ENCODE measurements at regions not wholly inside any gene's neighbourhood (a gene's known extent, or its start where the extent isn't known, plus 50 kb on each side); places are given as distances from the start of the nearest gene placed in this dataset.

DNA sequence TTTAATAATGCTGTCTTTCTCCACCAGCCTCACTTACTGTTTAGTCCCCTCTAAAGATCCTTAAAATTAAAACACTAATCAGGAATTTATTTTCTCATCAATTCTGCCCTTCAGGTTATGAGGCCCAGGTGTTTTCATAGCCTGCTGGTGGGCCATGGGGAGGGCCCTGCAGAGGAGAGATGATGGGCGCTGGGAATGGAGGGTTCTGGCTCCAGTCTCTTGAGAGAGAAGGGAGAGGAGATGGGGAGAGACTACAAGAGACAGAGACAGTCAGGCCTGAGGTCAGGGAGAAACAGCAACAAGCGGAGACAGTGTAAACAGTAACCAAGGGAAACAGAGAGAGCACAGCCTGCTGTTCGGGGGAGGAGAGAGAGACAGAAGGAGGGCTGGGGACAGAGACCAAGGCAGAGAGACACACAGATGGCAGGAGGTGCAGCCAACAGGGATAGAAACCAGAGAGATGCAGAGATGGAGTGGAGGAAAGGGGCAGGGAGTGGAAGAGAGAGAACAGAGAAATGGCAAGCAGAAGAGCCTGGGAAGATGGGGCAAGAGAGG lies 187.3 kb upstream of the SYT13 start:
- Mint-ChIP-seq H3K36me3 (no peaks in the 10 kb centered on the region), H3K27me3 (peaks cover 5 to 34% (median 16%) of the 10 kb centered on the region in 3 donors), H3K4me3 (no peak overlapping the region), H3K4me1 (no peaks in the 10 kb centered on the region), H3K27ac (peak overlapping the region in 1 of 6 donors; percentile 82), H3K9me3 (peaks cover 0 to 6% (median 0%) of the 10 kb centered on the region in 7 donors)
- no peak for DNase-seq
- no peak for ATAC-seq (ENCODE audit: low read depth in 2 of 2)

DNA sequence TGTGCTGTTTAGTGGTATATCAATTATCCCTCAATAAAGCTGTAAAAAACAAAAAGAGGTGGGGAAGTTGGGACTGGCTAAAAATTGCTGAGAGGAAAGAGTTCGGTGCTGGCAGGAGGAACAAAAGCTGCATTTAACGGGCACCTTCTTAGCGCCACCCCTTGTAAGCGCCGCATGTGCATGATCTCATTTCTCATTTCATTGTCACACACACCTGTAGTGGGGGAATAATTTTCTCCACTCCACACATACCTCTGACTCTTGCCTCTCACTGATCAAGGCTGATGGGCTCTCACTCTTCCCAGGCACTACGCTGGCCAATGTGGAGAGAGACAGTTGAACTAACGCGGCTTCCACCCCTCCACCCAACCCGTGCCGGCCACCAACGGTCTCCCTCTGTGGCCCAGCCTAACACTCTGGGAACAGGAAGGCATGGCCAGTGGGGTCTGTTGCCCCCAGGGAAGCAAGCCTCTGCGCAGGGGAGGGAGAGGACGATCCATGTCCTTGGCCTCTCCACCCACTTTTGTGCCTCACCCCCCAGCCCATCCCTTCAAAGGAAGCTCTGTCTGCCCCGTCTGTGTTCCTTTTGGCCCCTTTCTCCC lies 186.7 kb upstream of the SYT13 start:
- H3K36me3 Mint-ChIP-seq, result no peaks in the 10 kb centered on the region
- peaks cover 5 to 30% (median 11%) of the 10 kb centered on the region in 3 donors for H3K27me3 Mint-ChIP-seq
- DNase-seq, result no peak
- peaks cover 0 to 6% (median 0%) of the 10 kb centered on the region in 7 donors for H3K9me3 Mint-ChIP-seq
- peaks cover 0 to 4% (median 0%) of the 10 kb centered on the region in 3 donors for H3K4me1 Mint-ChIP-seq
- no peak overlapping the region for H3K27ac Mint-ChIP-seq
- ATAC-seq (ENCODE audit: low read depth in 2 of 2), result no peak
- no peak overlapping the region for H3K4me3 Mint-ChIP-seq

DNA sequence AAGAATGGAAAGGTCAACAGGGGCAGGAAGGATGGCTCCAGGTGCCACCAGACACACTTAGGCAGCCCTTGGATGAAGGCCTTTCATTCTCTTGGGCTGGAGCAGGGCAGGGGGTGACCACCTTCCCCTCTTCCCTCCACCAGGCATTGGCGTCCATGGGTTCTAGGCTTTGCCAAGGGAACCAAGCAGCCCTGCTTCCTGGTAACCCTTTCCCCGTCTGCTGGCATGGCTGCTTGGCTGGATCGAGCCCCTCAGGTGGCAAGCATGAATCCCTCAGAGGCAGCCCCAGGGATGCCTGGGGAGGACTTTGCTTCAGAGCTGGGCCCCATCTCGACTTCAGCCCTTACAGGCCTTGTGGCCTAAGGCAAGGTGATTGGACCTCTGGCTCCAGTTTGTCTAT lies 185.1 kb upstream of the SYT13 start:
- ATAC-seq (ENCODE audit: low read depth in 2 of 2) (no peak), DNase-seq (no peak)
- Mint-ChIP-seq H3K4me3 (no peak overlapping the region), H3K27me3 (peaks cover 0 to 26% (median 8%) of the 10 kb centered on the region in 3 donors), H3K9me3 (peaks cover 0 to 6% (median 0%) of the 10 kb centered on the region in 7 donors), H3K36me3 (no peaks in the 10 kb centered on the region), H3K4me1 (peaks cover 0 to 4% (median 0%) of the 10 kb centered on the region in 3 donors), H3K27ac (no peak overlapping the region)

DNA sequence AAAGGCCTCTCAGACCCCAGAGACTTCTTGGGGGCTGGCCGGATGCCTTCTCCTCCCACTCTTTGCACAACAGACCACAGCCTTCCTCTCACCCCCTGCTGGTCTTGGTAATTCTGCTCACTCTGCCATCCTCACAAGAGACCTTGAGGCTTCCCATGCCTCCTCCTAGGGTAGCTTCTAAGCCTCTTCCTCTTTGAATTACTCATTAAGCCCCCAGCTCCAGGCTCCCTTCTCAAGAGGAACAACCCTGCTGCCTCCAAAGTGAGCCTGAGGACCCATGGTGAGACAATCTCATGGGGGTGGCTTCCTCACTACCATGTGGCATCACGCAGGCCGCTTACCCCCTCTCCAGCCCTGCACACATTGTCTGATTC lies 184.6 kb upstream of the SYT13 start:
- Mint-ChIP-seq H3K4me1 (peaks cover 0 to 4% (median 0%) of the 10 kb centered on the region in 3 donors), H3K36me3 (no peaks in the 10 kb centered on the region), H3K4me3 (no peak overlapping the region), H3K9me3 (peaks cover 0 to 6% (median 0%) of the 10 kb centered on the region in 7 donors), H3K27me3 (peaks cover 2 to 26% (median 8%) of the 10 kb centered on the region in 3 donors), H3K27ac (no peak overlapping the region)
- DNase-seq (no peak), ATAC-seq (ENCODE audit: low read depth in 2 of 2) (no peak)

DNA sequence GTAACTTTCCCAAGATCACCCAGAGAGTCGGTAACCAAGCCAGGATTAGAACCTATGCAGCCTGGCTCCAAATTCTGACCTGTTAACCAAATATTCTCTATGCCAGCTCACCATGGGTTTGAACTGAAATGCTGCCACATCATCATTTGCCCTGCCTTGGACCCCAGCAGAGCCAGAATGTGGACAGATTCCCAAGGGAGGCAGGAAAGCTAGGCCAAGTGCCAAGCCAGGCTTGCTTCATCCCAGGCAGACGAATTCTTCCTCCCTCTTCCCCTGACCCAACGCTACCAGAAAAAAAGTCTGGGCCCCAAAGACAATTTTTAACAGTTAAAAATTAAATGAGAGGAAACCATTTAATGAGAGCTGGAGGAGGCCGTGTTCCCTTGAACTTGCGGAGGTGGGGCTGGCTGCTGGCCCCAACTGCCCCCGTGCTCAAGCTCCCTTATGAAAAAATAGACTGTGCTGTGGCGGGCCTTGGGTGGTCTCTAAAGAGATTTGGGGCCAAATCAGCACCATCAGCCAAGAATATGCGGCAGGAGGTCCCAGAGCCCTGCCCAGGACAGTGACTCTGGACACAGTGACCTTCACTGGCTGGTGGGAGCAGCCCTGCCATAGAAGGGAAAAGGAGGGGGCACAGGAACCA lies 184.1 kb upstream of the SYT13 start:
- Mint-ChIP-seq H3K4me1 (peaks cover 0 to 4% (median 0%) of the 10 kb centered on the region in 3 donors), H3K9me3 (peaks cover 0 to 6% (median 0%) of the 10 kb centered on the region in 7 donors), H3K4me3 (no peak overlapping the region), H3K36me3 (no peaks in the 10 kb centered on the region), H3K27me3 (peaks cover 7 to 26% (median 8%) of the 10 kb centered on the region in 3 donors), H3K27ac (no peak overlapping the region)
- DNase-seq (no peak), ATAC-seq (ENCODE audit: low read depth in 2 of 2) (no peak)

DNA sequence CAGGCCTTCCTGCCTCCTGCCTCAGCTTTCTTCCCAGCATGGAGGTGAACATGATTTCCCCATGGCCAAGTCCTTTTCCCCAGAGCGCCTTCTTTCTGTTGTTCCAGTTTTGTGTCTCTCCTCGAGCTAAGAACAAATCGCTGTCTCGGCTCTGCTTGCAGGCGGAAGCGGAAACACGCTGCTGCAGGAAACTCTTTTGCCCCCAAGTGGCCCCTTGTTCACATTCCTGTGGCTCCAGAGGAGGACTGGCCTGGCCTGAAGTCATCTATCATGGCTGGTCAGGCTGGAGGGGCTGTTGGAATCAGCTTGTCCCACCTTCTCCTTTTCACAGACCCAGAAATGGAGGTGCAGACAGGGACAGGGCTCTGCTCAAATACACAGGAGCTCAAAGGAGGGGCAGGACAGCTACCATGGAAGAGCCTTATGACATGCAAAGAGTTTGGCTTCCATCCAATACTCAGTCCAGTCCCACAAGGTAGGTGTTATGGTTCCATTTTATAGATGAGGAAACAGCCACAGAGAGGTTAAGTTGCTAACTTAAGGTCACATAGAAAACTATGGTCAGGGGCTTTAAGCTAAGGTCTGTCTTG lies 182.2 kb upstream of the SYT13 start:
- ATAC-seq (ENCODE audit: low read depth in 2 of 2) (no peak), DNase-seq (no peak)
- peaks cover 0 to 4% (median 0%) of the 10 kb centered on the region in 3 donors for H3K4me1 Mint-ChIP-seq
- no peaks in the 10 kb centered on the region for H3K36me3 Mint-ChIP-seq
- peak overlapping the region in 1 of 6 donors; percentile 44 for H3K27ac Mint-ChIP-seq
- peaks cover 0 to 6% (median 0%) of the 10 kb centered on the region in 7 donors for H3K9me3 Mint-ChIP-seq
- peak overlapping the region in 2 of 8 donors; percentile 12 to 67 for H3K4me3 Mint-ChIP-seq
- H3K27me3 Mint-ChIP-seq, result peaks cover 3 to 22% (median 8%) of the 10 kb centered on the region in 3 donors

DNA sequence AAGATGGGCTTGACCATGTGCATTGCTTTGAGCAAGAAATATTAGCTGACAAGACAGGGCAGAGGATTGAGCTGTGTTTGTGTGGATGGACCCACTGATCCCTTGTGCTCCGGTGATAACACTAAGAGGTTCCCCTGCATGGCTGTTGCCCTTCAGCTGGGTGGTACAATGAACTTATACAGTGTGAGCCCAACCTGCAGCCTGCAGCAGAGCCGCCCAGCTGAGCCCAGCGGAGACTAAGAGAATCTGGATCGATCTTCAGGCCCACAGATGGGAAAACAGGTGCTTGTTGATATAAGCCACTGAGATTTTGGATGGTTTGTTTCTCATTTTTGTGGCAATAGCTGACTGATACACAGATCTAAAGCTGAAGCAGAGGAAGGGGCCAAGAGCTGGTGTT lies 177.4 kb upstream of the SYT13 start:
- Mint-ChIP-seq H3K27me3 (peaks cover 0 to 11% (median 8%) of the 10 kb centered on the region in 3 donors), H3K9me3 (no peaks in the 10 kb centered on the region), H3K4me3 (no peak overlapping the region), H3K4me1 (peaks cover 0 to 4% (median 0%) of the 10 kb centered on the region in 3 donors), H3K36me3 (no peaks in the 10 kb centered on the region), H3K27ac (no peak overlapping the region)
- ATAC-seq (ENCODE audit: low read depth in 2 of 2), result no peak
- DNase-seq, result no peak

DNA sequence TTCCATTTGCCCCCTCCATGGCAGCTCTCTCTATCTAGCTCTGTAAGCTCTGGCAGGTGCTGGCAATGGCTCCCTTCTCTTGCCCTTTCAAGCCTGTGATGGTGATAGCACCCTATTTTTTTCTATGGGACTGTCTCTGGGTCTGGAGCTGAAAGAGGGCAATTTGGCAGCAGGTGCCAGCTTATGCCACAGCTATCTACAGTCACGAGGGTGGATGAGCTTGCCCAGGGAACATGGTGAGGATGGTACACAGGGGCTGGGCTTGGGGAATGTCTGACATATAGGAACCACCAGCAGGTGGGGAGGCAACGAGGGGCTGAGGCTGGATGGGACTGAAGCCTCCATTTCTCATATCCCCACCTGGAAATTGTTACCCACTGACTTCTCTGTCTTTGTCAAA lies 175.4 kb upstream of the SYT13 start:
- ATAC-seq (ENCODE audit: low read depth in 2 of 2) (no peak), DNase-seq (no peak)
- Mint-ChIP-seq H3K27ac (no peak overlapping the region), H3K36me3 (no peaks in the 10 kb centered on the region), H3K27me3 (peaks cover 0 to 31% (median 8%) of the 10 kb centered on the region in 3 donors), H3K4me3 (peak overlapping the region in 1 of 8 donors; percentile 47), H3K4me1 (no peaks in the 10 kb centered on the region), H3K9me3 (no peaks in the 10 kb centered on the region)

DNA sequence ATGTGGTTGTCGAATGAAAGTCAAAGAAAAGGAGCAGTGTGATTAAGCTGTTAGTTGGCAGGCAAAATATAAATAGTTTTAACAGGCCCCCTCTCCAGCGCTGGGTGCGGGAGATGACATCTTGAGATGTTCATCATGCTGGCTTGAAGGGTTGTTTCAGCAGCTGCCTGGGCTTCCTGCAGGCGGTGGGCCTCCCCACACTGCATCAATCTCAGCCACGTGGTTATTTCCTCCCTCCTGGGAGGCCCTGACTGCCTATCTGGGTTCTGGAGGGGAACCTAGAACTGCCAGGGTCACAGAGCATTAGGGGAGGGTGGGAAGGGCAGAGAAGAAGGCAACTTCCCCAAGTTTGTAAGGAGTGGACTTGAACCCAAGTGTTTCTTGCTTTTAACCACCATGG lies 173.3 kb upstream of the SYT13 start:
- H3K4me3 Mint-ChIP-seq, result no peak overlapping the region

DNA sequence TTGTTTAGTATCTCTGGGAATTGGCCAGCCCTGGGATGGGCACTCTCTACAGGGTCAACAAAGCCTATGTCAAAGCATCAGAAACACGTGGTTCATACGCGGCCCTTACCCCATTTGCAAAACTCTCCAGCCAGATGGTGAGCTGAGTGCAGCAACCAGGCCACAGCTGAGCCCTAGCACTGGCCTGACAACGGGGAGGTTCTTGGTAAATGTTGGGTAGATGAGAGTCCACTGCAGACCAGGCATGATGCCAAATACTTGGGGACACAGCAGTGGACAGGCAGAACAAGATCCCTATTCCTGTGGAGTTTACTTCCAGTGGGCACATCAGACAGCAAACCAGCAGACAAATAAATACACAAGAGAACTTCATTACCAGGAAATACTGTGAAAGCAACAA lies 172.1 kb upstream of the SYT13 start:
- Mint-ChIP-seq H3K27ac (no peak overlapping the region), H3K4me1 (no peaks in the 10 kb centered on the region), H3K9me3 (peaks cover 0 to 5% (median 0%) of the 10 kb centered on the region in 7 donors), H3K27me3 (peaks cover 10 to 44% (median 11%) of the 10 kb centered on the region in 3 donors), H3K4me3 (no peak overlapping the region), H3K36me3 (no peaks in the 10 kb centered on the region)
- ATAC-seq (ENCODE audit: low read depth in 2 of 2), result no peak
- DNase-seq, result no peak

More for the DNA sequence above, 173.3 kb upstream of the SYT13 start:
- Mint-ChIP-seq H3K27me3 (peaks cover 7 to 44% (median 11%) of the 10 kb centered on the region in 3 donors), H3K9me3 (peaks cover 0 to 5% (median 0%) of the 10 kb centered on the region in 7 donors), H3K4me1 (no peaks in the 10 kb centered on the region), H3K36me3 (no peaks in the 10 kb centered on the region), H3K27ac (no peak overlapping the region)
- ATAC-seq (ENCODE audit: low read depth in 2 of 2) (no peak), DNase-seq (no peak)

DNA sequence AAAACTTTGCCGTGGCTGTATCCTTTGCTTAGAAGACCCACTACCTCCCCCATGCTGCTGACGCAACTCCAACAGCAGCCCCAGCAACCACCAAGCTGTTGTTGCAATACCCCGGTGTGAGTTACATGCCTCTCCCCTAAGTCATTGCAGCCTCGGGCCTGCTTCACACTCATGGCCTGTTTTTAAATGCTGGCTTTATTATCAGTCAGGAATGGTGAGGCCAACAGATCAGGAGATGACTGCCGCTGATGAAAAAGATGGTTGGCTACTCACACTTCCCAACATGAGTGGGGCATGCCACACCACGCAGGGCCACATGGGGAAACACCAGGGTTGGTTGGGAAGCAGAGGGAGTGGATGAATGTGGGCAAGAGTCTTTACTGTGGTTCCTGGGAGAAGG lies 171.5 kb upstream of the SYT13 start:
- H3K4me3 Mint-ChIP-seq, result no peak overlapping the region
- no peak for ATAC-seq (ENCODE audit: low read depth in 2 of 2)
- H3K27me3 Mint-ChIP-seq, result peaks cover 10 to 44% (median 11%) of the 10 kb centered on the region in 3 donors
- no peak overlapping the region for H3K27ac Mint-ChIP-seq
- no peaks in the 10 kb centered on the region for H3K36me3 Mint-ChIP-seq
- H3K9me3 Mint-ChIP-seq, result peaks cover 0 to 5% (median 0%) of the 10 kb centered on the region in 7 donors
- DNase-seq, result no peak
- H3K4me1 Mint-ChIP-seq, result no peaks in the 10 kb centered on the region

DNA sequence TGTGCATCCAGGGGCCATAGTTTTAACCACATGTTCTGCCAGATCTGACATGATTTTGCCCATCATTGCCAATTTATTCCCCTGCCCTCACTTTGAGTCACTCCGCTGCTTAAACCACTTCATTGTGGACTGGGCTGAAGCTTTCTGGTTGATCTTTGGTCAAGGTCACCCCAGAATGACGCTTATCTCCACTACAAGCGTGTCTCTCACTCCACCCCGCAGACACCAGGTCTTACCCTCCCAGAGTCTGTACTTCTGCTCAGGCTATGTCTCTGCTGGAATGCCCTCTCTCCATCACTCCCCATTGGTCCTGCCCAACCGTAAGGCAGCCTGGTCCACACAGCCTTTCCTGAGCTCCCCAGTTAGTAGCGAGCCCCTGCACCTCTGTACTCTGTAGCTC lies 170.5 kb upstream of the SYT13 start:
- Mint-ChIP-seq H3K27ac (no peak overlapping the region), H3K9me3 (peaks cover 0 to 5% (median 0%) of the 10 kb centered on the region in 7 donors), H3K4me3 (no peak overlapping the region), H3K36me3 (no peaks in the 10 kb centered on the region), H3K4me1 (no peaks in the 10 kb centered on the region), H3K27me3 (peaks cover 10 to 42% (median 11%) of the 10 kb centered on the region in 3 donors)
- DNase-seq (no peak), ATAC-seq (ENCODE audit: low read depth in 2 of 2) (no peak)

DNA sequence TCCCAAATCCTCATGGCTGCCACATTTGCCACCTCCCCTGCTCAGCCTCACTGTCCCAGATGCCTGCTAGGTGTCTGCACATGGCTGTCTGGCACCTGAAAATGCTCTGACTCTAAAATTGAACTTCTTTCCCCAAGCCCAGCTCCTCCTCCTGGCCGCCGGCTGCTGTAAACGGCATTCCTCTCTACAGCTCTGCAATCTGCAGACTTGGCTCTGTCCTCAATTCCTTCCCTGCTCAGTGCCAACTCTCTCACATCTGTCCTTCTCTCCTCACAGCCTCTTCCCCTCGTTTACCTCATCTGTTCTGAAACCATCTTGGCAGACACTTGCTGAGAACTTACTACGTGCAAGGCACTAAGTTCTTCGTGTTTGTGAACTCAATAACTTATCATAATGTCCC lies 169.4 kb upstream of the SYT13 start:
- ATAC-seq (ENCODE audit: low read depth in 2 of 2) (no peak), DNase-seq (no peak)
- H3K4me3 Mint-ChIP-seq, result no peak overlapping the region

More for the DNA sequence above, 169.4 kb upstream of the SYT13 start:
- Mint-ChIP-seq H3K4me1 (no peaks in the 10 kb centered on the region), H3K36me3 (no peaks in the 10 kb centered on the region), H3K27ac (no peak overlapping the region), H3K9me3 (peaks cover 0 to 5% (median 0%) of the 10 kb centered on the region in 7 donors), H3K27me3 (peaks cover 10 to 36% (median 11%) of the 10 kb centered on the region in 3 donors)

Measured in naive B cell (primary cell).